PC-3 (cell line): ENCODE measurements at regions not wholly inside any gene's neighbourhood (a gene's known extent, or its start where the extent isn't known, plus 50 kb on each side); places are given as distances from the start of the nearest gene placed in this dataset.

Experiments used
- ATAC-seq: fragments of 200-7000 bp; cut with Tn5 transposase; 2 replicates; pipeline ENCODE4 v1.9.1; 2020; ENCODE audit warnings: mild to moderate bottlenecking, moderate library complexity
- BruUV-seq: library from RNA; stranded (reverse); fragments of 400-500 nt; replicated peaks from 2 replicates; lab custom pipeline; 2021; lab: Mats Ljungman, UMichigan
- CTCF ChIA-PET: fragments of 300-600 bp; sonication (Branson Sonifier 250); formaldehyde crosslinking; loops from one replicate; lab custom pipeline; 2022; ENCODE audit warnings: antibody characterized with exemption; lab: Charles Lee
- POLR2A ChIA-PET: fragments of 300-600 bp; sonication (Branson Sonifier 250); formaldehyde crosslinking; loops from one replicate; lab custom pipeline; 2022; ENCODE audit warnings: antibody characterized with exemption; ENCODE audit not compliant: unreplicated experiment; lab: Charles Lee
- DNase-seq: peaks from one replicate; pipeline ENCODE4 v3.0.0-alpha.2; 2015
- H2AFZ ChIP-seq: fragments of 300-600 bp; sonication (generic); 2 replicates; pipeline ENCODE4 v1.6.0; 2016; ENCODE audit warnings: antibody characterized with exemption, low read length
- H3F3A ChIP-seq: fragments of 300-600 bp; sonication (generic); one replicate; pipeline ENCODE4 v1.6.0; 2017; ENCODE audit warnings: antibody characterized with exemption, low read length, control low read depth, mild to moderate bottlenecking; ENCODE audit not compliant: unreplicated experiment
- H3K27ac ChIP-seq: fragments of 300-600 bp; sonication (generic); 2 replicates; pipeline ENCODE4 v1.5.1; 2016; ENCODE audit warnings: mild to moderate bottlenecking, low read length
- H3K27me3 ChIP-seq: fragments of 300-600 bp; sonication (generic); 2 replicates; pipeline ENCODE4 v1.6.1; 2016; ENCODE audit warnings: low read length, mixed read lengths
- H3K36me3 ChIP-seq: fragments of 300-600 bp; sonication (generic); 2 replicates; pipeline ENCODE4 v1.6.1; 2016; ENCODE audit warnings: low read depth, mixed run types, low read length, mixed read lengths
- H3K4me1 ChIP-seq: fragments of 300-600 bp; sonication (generic); 2 replicates; pipeline ENCODE4 v1.5.1; 2016; ENCODE audit warnings: low read length; ENCODE audit not compliant: insufficient read depth
- H3K4me2 ChIP-seq: fragments of 300-600 bp; sonication (generic); 2 replicates; pipeline ENCODE4 v1.6.0; 2016; ENCODE audit warnings: low read length
- H3K4me3 ChIP-seq: fragments of 300-600 bp; sonication (generic); 2 replicates; pipeline ENCODE4 v1.5.1; 2016; ENCODE audit warnings: mild to moderate bottlenecking, low read length, mixed read lengths
- H3K79me2 ChIP-seq: fragments of 300-600 bp; sonication (generic); 2 replicates; pipeline ENCODE4 v1.6.1; 2017; ENCODE audit warnings: low read length, mixed read lengths
- H3K9ac ChIP-seq: fragments of 300-600 bp; sonication (generic); 2 replicates; pipeline ENCODE4 v1.6.0; 2016; ENCODE audit warnings: mild to moderate bottlenecking, low read length
- H3K9me2 ChIP-seq: fragments of 300-600 bp; sonication (generic); replicated peaks from 2 replicates; pipeline ENCODE4 v1.6.1; 2016; ENCODE audit warnings: mixed run types, low read length, mixed read lengths
- H3K9me3 ChIP-seq: fragments of 300-600 bp; sonication (generic); 2 replicates; pipeline ENCODE4 v1.6.1; 2016; ENCODE audit warnings: low read length, mixed read lengths
- H4K20me1 ChIP-seq: fragments of 300-600 bp; sonication (generic); 2 replicates; pipeline ENCODE4 v1.6.1; 2016; ENCODE audit warnings: low read length, mixed read lengths
- EZH2 ChIP-seq: fragments of 300-600 bp; sonication (generic); IDR thresholded peaks from one replicate; pipeline ENCODE4 v1.6.1; 2017; ENCODE audit warnings: antibody characterized with exemption, mild to moderate bottlenecking, low read length; ENCODE audit not compliant: unreplicated experiment
- EZH2phosphoT487 ChIP-seq: fragments of 300-600 bp; sonication (generic); IDR thresholded peaks from 2 replicates; pipeline ENCODE4 v1.6.1; 2018; ENCODE audit warnings: mild to moderate bottlenecking, antibody characterized with exemption, low read length, borderline replicate concordance
- intact Hi-C: fragments of 100-400 bp; cut with micrococcal nuclease; formaldehyde crosslinking; loops from 2 replicates; pipeline ENCODE4 v1.9.0; 2023
- TF ChIP-seq, protein P1 (sequence below): fragments of 300-600 bp; sonication (generic); conservative IDR thresholded peaks from 2 replicates; pipeline ENCODE4 v1.5.1; 2017; ENCODE audit warnings: antibody characterized with exemption, low read depth, mild to moderate bottlenecking, low read length

GRCh38 chr17:13922885-13923284 lies 146.4 kb upstream of the COX10 start:
- BruUV-seq = no TSS peak
- H3F3A ChIP-seq = no peaks in the 10 kb centered on the region
- H3K36me3 ChIP-seq = no peaks in the 10 kb centered on the region
- H3K79me2 ChIP-seq = no peaks in the 10 kb centered on the region
- no peaks in the 10 kb centered on the region for H3K4me1 ChIP-seq
- H3K9ac ChIP-seq = no peak overlapping the region
- peaks cover 14% of the 10 kb centered on the region; the same call in 1 of the 2 replicates for H3K27me3 ChIP-seq
- DNase-seq (no peak), ATAC-seq (no peak)
- no peaks in the 10 kb centered on the region for H4K20me1 ChIP-seq
- peak overlapping the region; percentile 48; the same call in 1 of the 2 replicates for H2AFZ ChIP-seq
- no peak overlapping the region for H3K4me3 ChIP-seq
- intact Hi-C loops = no loop called here
- H3K27ac ChIP-seq = no peak overlapping the region
- TF ChIP-seq, protein P1, sequence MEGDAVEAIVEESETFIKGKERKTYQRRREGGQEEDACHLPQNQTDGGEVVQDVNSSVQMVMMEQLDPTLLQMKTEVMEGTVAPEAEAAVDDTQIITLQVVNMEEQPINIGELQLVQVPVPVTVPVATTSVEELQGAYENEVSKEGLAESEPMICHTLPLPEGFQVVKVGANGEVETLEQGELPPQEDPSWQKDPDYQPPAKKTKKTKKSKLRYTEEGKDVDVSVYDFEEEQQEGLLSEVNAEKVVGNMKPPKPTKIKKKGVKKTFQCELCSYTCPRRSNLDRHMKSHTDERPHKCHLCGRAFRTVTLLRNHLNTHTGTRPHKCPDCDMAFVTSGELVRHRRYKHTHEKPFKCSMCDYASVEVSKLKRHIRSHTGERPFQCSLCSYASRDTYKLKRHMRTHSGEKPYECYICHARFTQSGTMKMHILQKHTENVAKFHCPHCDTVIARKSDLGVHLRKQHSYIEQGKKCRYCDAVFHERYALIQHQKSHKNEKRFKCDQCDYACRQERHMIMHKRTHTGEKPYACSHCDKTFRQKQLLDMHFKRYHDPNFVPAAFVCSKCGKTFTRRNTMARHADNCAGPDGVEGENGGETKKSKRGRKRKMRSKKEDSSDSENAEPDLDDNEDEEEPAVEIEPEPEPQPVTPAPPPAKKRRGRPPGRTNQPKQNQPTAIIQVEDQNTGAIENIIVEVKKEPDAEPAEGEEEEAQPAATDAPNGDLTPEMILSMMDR = no peak
- TF ChIP-seq EZH2 (no peak), EZH2phosphoT487 (no peak)
- CTCF ChIA-PET = no interaction called here
- no peaks in the 10 kb centered on the region for H3K9me3 ChIP-seq
- no peaks in the 10 kb centered on the region for H3K9me2 ChIP-seq
- peak overlapping the region; percentile 19; the same call in 1 of the 2 replicates for H3K4me2 ChIP-seq
- POLR2A ChIA-PET = no interaction called here

DNA sequence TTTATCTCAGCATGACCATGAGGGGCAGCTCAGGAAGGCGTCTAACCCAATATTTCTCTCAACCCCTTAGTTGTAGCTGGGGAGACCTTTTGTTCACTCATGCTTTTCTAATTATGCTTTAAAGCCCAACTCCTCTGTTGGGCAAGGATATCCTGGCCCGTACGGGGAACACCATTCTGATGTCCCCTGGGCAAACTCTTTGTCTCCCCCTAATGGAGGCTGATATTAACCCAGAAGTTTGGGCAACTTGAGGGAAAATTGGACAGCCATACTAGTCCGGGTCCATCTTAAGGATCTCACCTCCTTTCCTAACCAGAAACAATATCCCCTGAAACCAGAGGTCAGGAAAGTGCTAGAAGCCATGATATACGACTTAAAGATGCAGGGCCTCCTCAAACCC lies 143.7 kb upstream of the COX10 start:
- DNase-seq (peak; percentile 53), ATAC-seq (no peak)
- Histone ChIP-seq H3K4me1 (no peaks in the 10 kb centered on the region), H4K20me1 (no peaks in the 10 kb centered on the region), H3K4me3 (no peak overlapping the region), H3K36me3 (no peaks in the 10 kb centered on the region), H3K9me3 (no peaks in the 10 kb centered on the region), H3F3A (no peaks in the 10 kb centered on the region), H3K27ac (no peak overlapping the region), H3K9me2 (no peaks in the 10 kb centered on the region), H3K79me2 (no peaks in the 10 kb centered on the region), H2AFZ (no peak overlapping the region), H3K27me3 (peaks cover 9% of the 10 kb centered on the region; the same call in 1 of the 2 replicates), H3K9ac (no peak overlapping the region), H3K4me2 (no peak overlapping the region)
- intact Hi-C loops = no loop called here
- BruUV-seq = no TSS peak
- POLR2A ChIA-PET = no interaction called here
- CTCF ChIA-PET = no interaction called here
- TF ChIP-seq EZH2 = no peak
- TF ChIP-seq, protein P1 = peak; percentile 66
- TF ChIP-seq EZH2phosphoT487 = no peak

- H4K20me1 ChIP-seq = no peaks in the 10 kb centered on the region
- H3K4me1 ChIP-seq = no peaks in the 10 kb centered on the region
- no peak overlapping the region for H3K4me2 ChIP-seq
- POLR2A ChIA-PET = no interaction called here
- H3K9me2 ChIP-seq = no peaks in the 10 kb centered on the region
- no peaks in the 10 kb centered on the region for H3K9me3 ChIP-seq
- no peaks in the 10 kb centered on the region for H3K27me3 ChIP-seq
- DNase-seq = peak; percentile 19
- no peaks in the 10 kb centered on the region for H3K79me2 ChIP-seq
- CTCF ChIA-PET = no interaction called here
- ATAC-seq = no peak
- TF ChIP-seq EZH2 (no peak), EZH2phosphoT487 (no peak)
- TF ChIP-seq, protein P1 = no peak
- H3K27ac ChIP-seq = no peak overlapping the region
- H3F3A ChIP-seq = no peaks in the 10 kb centered on the region
- H3K4me3 ChIP-seq = no peak overlapping the region
- BruUV-seq = no TSS peak
- H3K9ac ChIP-seq = no peak overlapping the region
- no peaks in the 10 kb centered on the region for H3K36me3 ChIP-seq
- H2AFZ ChIP-seq = no peak overlapping the region
- intact Hi-C loops = no loop called here
Observed at GRCh38 chr17:13931111-13931526, 138.2 kb upstream of the COX10 start.
